ENCODE measurements at regions not wholly inside any gene's neighbourhood (a gene's known extent, or its start where the extent isn't known, plus 50 kb on each side); places are given as distances from the start of the nearest gene placed in this dataset.
A peak's percentile ranks its signal among the peaks of the same experiment; 100 is the strongest.

DNA sequence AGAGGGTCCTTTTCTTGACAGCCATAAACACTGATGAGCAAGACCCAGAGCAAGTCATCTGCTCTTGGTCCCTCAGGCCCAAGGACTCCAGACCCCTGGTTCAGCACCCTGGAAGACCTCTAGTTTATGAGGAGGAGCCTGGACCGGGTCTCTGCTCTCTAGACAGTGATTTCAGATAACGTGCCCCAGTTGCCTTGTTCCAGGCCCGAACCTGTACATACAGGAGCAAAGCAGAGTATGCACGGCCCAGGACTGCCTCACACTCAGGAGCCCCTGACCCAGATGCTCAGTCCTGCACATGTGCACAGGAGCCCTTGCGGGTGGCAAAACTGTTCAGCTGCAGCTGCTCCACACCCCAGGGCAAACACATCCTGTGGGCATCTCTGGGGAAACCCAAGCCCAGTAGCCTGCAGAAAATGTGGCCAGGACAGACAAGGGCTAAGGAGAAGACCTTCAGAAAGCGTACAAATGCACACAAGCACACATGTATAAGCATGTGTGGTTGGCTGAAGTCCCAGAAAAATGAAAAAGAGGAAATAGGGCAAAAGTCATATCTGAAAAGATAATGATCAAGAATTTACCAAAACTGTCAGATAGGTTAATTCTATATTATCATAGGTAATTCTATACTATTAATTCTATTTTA is 59.9 kb upstream of the CORO2B start:
- Mint-ChIP-seq H3K36me3 (ENCODE audit: insufficient read depth in 2 of 2) (no peaks in the 10 kb centered on the region), H3K27ac (no peak overlapping the region), H3K9me3 (peaks cover 0 to 2% of the 10 kb centered on the region in 2 donors), H3K27me3 (ENCODE audit: low read depth) (peaks cover 24% of the 10 kb centered on the region), H3K4me3 (no peak overlapping the region), H3K4me1 (ENCODE audit: low read depth) (no peaks in the 10 kb centered on the region)
- ATAC-seq (replicated peaks in 1 of 2) (no peak), DNase-seq (no peak)

- peaks cover 0 to 2% of the 10 kb centered on the region in 2 donors for H3K9me3 Mint-ChIP-seq
Observed at GRCh38 chr15:68524753-68525584, 53.8 kb upstream of the CORO2B start.

DNA sequence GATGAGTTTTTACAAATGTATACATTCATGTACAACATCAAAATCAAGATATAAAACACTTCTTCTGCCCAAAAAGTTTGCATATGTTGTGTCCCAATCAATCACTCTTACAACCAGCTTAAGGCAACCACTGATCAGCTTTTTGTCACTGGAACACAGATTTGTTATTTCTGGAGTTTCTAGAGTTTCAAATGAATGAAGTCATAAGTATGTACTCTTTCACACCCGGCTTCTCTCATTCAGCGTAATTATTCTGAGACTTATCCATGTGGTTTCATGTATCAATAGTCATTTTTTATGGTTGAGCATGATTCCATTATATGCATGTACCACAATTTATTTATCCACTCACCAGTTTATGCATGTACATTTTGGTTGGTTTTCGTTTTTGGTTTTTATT is 53.0 kb upstream of the CORO2B start:
- no peak for ATAC-seq (replicated peaks in 1 of 2)
- H3K27ac Mint-ChIP-seq = no peak overlapping the region

More at GRCh38 chr15:68524753-68525584, 53.8 kb upstream of the CORO2B start:
- DNase-seq (no peak), ATAC-seq (replicated peaks in 1 of 2) (no peak)
- Mint-ChIP-seq H3K27me3 (ENCODE audit: low read depth) (peaks cover 46% of the 10 kb centered on the region), H3K4me1 (ENCODE audit: low read depth) (peaks cover 26% of the 10 kb centered on the region), H3K27ac (no peak overlapping the region), H3K36me3 (ENCODE audit: insufficient read depth in 2 of 2) (no peaks in the 10 kb centered on the region), H3K4me3 (no peak overlapping the region)

GRCh38 chr15:68526269-68526668 is 52.5 kb upstream of the CORO2B start:
- peaks cover 4 to 7% of the 10 kb centered on the region in 2 donors for H3K9me3 Mint-ChIP-seq
- peaks cover 26% of the 10 kb centered on the region for H3K4me1 Mint-ChIP-seq (ENCODE audit: low read depth)
- ATAC-seq (replicated peaks in 1 of 2) (peak; percentile 71 to 77), DNase-seq (no peak)
- H3K27me3 Mint-ChIP-seq (ENCODE audit: low read depth) = peaks cover 44% of the 10 kb centered on the region
- H3K36me3 Mint-ChIP-seq (ENCODE audit: insufficient read depth in 2 of 2) = peaks cover 0 to 4% of the 10 kb centered on the region in 2 donors
- H3K27ac Mint-ChIP-seq = no peak overlapping the region
- no peak overlapping the region for H3K4me3 Mint-ChIP-seq

More for the DNA sequence above, 53.0 kb upstream of the CORO2B start:
- no peak overlapping the region for H3K4me3 Mint-ChIP-seq
- H3K4me1 Mint-ChIP-seq (ENCODE audit: low read depth) = peaks cover 26% of the 10 kb centered on the region
- H3K36me3 Mint-ChIP-seq (ENCODE audit: insufficient read depth in 2 of 2) = peaks cover 0 to 1% of the 10 kb centered on the region in 2 donors
- H3K9me3 Mint-ChIP-seq = peaks cover 1 to 4% of the 10 kb centered on the region in 2 donors
- no peak for DNase-seq
- peaks cover 47% of the 10 kb centered on the region for H3K27me3 Mint-ChIP-seq (ENCODE audit: low read depth)

GRCh38 chr15:68526784-68527183 is 52.0 kb upstream of the CORO2B start:
- no peak for DNase-seq
- Mint-ChIP-seq H3K4me1 (ENCODE audit: low read depth) (peaks cover 26% of the 10 kb centered on the region), H3K4me3 (no peak overlapping the region), H3K27me3 (ENCODE audit: low read depth) (peaks cover 39% of the 10 kb centered on the region), H3K27ac (no peak overlapping the region), H3K9me3 (peaks cover 4 to 9% of the 10 kb centered on the region in 2 donors), H3K36me3 (ENCODE audit: insufficient read depth in 2 of 2) (peaks cover 0 to 7% of the 10 kb centered on the region in 2 donors)
- no peak for ATAC-seq (replicated peaks in 1 of 2)

- ATAC-seq (replicated peaks in 1 of 2) (no peak), DNase-seq (no peak)
- Mint-ChIP-seq H3K27ac (no peak overlapping the region), H3K9me3 (peaks cover 11 to 15% of the 10 kb centered on the region in 2 donors), H3K4me3 (no peak overlapping the region), H3K4me1 (ENCODE audit: low read depth) (peaks cover 26% of the 10 kb centered on the region), H3K36me3 (ENCODE audit: insufficient read depth in 2 of 2) (peaks cover 9 to 10% of the 10 kb centered on the region in 2 donors), H3K27me3 (ENCODE audit: low read depth) (peaks cover 35% of the 10 kb centered on the region)
Observed at GRCh38 chr15:68528626-68529290, 50.0 kb upstream of the CORO2B start.
